Lower leg skin (tissue), 4 donors: ENCODE measurements at regions not wholly inside any gene's neighbourhood (a gene's known extent, or its start where the extent isn't known, plus 50 kb on each side); places are given as distances from the start of the nearest gene placed in this dataset.

ENCODE experiments used
- DNase-seq, 2 donors: peaks; one replicate each; pipeline ENCODE4 v3.0.0-alpha.2; 2019; ENCODE audit warnings: low spot score in 2 of 2
- H3K4me3 ChIP-seq: fragments of 200-600 bp; sonication (generic); 2 replicates; pipeline ENCODE4 v1.5.1; 2017; ENCODE audit warnings: mild to moderate bottlenecking, low read depth; ENCODE audit not compliant: poor library complexity, severe bottlenecking
- POLR2A ChIP-seq, 2 donors: fragments of 450-650 bp; IDR thresholded peaks; one replicate each; pipeline ENCODE4 v1.6.1; 2016 to 2017; ENCODE audit warnings: antibody characterized with exemption in 2 of 2, mild to moderate bottlenecking in 1 of 2, moderate library complexity in 1 of 2
- WGBS, 2 donors: methylation state at CpG; one replicate each; pipeline ENCODE4 v1.1.5; 2018; 5-methylcytosine and 5-hydroxymethylcytosine counted together
- intact Hi-C: fragments of 100-400 bp; cut with DNase I; formaldehyde crosslinking; loops from one replicate; pipeline ENCODE4 v1.15.0; 2023; ENCODE audit warnings: low total_unique reads
- TF ChIP-seq, protein P1 (sequence below), 3 donors: fragments of 450-650 bp; IDR thresholded peaks; one replicate each; pipeline ENCODE4 v1.5.1; 2016; ENCODE audit warnings: antibody characterized with exemption in 3 of 3, mild to moderate bottlenecking in 3 of 3, moderate library complexity in 2 of 3

DNA sequence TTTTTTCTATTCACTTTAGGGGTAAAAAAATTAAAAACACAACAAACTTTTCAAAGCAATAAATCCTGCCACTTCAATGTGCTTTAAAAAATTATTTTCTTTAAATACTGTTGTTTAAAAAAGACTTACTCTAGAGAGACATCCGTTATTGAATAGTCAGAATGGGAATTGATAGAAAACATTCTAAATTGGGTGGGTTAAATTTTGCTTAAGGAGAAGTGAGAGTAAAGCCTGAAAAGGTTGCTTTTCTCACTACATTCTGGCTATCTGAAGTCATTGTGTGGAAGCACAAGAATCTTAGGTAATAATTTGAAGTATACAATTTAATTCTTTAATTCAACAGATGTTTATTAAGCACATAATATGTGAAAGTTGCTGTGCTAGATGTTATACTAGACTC lies 509.3 kb downstream of the NR2F1-AS1 start:
- intact Hi-C loops, result no loop called here
- H3K4me3 ChIP-seq, result no peak overlapping the region
- TF ChIP-seq, protein P1, sequence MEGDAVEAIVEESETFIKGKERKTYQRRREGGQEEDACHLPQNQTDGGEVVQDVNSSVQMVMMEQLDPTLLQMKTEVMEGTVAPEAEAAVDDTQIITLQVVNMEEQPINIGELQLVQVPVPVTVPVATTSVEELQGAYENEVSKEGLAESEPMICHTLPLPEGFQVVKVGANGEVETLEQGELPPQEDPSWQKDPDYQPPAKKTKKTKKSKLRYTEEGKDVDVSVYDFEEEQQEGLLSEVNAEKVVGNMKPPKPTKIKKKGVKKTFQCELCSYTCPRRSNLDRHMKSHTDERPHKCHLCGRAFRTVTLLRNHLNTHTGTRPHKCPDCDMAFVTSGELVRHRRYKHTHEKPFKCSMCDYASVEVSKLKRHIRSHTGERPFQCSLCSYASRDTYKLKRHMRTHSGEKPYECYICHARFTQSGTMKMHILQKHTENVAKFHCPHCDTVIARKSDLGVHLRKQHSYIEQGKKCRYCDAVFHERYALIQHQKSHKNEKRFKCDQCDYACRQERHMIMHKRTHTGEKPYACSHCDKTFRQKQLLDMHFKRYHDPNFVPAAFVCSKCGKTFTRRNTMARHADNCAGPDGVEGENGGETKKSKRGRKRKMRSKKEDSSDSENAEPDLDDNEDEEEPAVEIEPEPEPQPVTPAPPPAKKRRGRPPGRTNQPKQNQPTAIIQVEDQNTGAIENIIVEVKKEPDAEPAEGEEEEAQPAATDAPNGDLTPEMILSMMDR (IDR thresholded peaks at IDR 0.05), result no peak
- TF ChIP-seq POLR2A (IDR thresholded peaks at IDR 0.05), result no peak
- no peak for DNase-seq
- 83 to 90% methylated on average over 1 of the region's 1 CpG for WGBS, 2 donors

DNA sequence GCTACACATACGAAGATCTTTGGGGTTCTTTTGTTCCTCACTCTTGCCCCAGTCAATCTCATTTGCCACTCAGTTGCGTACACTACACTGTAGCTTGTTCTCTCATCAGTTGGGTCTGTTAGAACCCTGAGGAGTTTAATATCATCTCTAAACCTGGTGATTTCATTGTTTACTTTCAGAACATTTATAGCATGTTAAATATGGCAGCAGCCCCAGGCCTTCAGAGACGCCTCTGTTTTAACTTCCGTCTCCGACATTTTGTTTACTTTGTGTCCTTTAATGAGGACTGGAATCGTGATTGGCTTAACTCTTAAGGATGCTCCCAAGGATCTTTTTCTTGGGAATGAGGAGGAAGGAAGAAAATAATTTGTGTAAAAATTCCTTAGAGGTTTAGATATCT lies 510.1 kb downstream of the NR2F1-AS1 start:
- TF ChIP-seq, protein P1 (IDR thresholded peaks at IDR 0.05), result no peak
- no peak for TF ChIP-seq POLR2A (IDR thresholded peaks at IDR 0.05)
- no peak overlapping the region for H3K4me3 ChIP-seq
- 85% methylated on average over 6 of the region's 6 CpGs for WGBS, 2 donors
- intact Hi-C loops, result no loop called here
- no peak for DNase-seq

DNA sequence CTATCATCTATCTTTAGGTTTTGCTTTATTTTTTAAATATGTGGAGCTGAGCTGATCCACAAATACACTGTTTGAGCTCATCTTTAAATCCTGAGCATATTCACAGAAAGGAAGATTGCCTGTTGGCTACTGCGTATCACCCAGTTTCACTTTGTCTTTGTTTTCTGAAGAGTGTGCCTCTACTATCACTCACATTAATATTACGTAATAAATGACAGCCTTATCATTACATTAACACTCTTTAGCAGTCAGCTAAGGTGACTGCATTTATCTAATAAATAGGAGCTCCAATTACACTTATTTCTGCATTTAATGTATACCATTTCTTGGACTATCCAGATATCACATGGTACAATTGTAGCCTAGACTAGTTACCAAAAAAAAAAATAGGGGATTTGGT lies 511.7 kb downstream of the NR2F1-AS1 start:
- H3K4me3 ChIP-seq, result no peak overlapping the region
- WGBS, 2 donors, result 90 to 93% methylated on average over 2 of the region's 2 CpGs
- intact Hi-C loops, result no loop called here
- no peak for DNase-seq
- TF ChIP-seq POLR2A (IDR thresholded peaks at IDR 0.05), result no peak
- TF ChIP-seq, protein P1 (IDR thresholded peaks at IDR 0.05), result no peak

- no peak for DNase-seq
- H3K4me3 ChIP-seq, result no peak overlapping the region
- TF ChIP-seq, protein P1 (IDR thresholded peaks at IDR 0.05), result no peak
- 90 to 93% methylated on average over 1 of the region's 1 CpG for WGBS, 2 donors
- intact Hi-C loops, result no loop called here
These were observed 518.5 kb downstream of the NR2F1-AS1 start for GRCh38 chr5:93062548-93062947.

- intact Hi-C loops, result no loop called here
- TF ChIP-seq, protein P1 (IDR thresholded peaks at IDR 0.05), result no peak
- no peak for TF ChIP-seq POLR2A (IDR thresholded peaks at IDR 0.05)
- no peak for DNase-seq
- no peak overlapping the region for H3K4me3 ChIP-seq
These were observed 522.7 kb downstream of the NR2F1-AS1 start for GRCh38 chr5:93058309-93058708.

DNA sequence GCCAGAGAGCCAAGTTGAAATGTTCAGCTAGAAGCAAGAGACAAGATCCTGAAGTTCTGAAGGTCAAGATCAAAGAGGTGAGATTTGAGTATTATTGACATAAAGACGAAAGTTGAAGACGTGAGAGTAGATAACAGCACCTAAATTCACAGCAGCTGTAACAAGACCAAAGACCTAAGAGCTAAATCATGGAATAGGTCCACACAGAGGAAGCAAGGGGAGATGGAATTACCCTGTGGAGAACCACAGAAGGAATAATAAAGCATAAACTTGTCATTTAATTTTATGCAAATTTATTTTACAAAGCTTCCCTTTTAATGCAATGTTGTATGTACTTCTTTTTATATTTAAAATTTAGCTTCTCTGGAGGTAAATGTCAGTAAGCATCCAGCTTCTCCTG lies 523.7 kb downstream of the NR2F1-AS1 start:
- no peak overlapping the region for H3K4me3 ChIP-seq
- TF ChIP-seq POLR2A (IDR thresholded peaks at IDR 0.05), result no peak
- TF ChIP-seq, protein P1 (IDR thresholded peaks at IDR 0.05), result no peak
- 73 to 75% methylated on average over 2 of the region's 2 CpGs for WGBS, 2 donors
- DNase-seq, result no peak
- intact Hi-C loops, result no loop called here
